Muscle of arm (tissue), 1 donor: ENCODE measurements at regions not wholly inside any gene's neighbourhood (a gene's known extent, or its start where the extent isn't known, plus 50 kb on each side); places are given as distances from the start of the nearest gene placed in this dataset.

ENCODE experiments used
- DNase-seq: peaks from one replicate; pipeline ENCODE4 v3.0.0-alpha.2; 2013

DNA sequence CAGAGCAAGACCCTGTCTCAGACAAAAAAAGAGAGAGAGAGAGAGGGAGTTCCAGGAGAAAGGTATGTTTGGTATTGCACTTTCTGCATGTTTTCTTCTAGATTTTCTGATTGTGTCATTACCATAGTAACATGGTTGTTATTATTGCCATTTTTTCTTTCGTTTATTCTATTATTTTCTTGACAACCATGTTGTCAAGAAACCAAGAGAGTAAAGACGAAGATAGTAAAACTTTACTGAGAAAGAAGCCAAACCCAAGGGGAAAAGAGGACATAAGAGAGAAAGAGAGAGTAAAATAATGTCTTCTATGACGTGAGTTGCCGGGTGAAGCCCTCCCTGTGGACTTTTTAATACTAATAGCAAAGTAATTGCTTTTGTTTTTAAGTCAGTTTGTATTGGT lies 1186.0 kb upstream of the SEL1L start:
- peak; percentile 35 for DNase-seq

DNA sequence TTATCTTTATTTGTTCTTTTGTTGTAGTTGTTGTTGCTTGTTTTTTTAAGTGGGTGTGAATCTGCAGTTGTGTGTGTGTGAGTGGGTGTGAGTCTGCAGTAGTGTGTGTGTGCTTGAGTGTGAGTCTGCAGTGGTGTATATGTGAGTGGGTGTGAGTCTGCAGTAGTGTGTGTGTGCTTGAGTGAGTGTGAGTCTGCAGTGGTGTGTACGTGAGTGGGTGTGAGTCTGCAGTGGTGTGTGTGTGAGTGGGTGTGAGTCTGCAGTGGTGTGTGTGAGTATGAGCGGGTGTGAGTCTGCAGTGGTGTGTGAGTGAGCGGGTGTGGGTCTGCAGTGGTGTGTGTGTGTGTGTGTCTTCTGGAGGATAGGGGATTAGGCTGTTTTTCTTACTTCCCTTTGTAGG lies 1186.8 kb upstream of the SEL1L start:
- no peak for DNase-seq

GRCh38 chr14:82720946-82721345 lies 1187.3 kb upstream of the SEL1L start:
- peak; percentile 37 for DNase-seq

GRCh38 chr14:82724316-82724715 lies 1190.7 kb upstream of the SEL1L start:
- DNase-seq = no peak

- DNase-seq = peak; percentile 37
Measured at GRCh38 chr14:82725213-82725612, 1191.6 kb upstream of the SEL1L start.

DNA sequence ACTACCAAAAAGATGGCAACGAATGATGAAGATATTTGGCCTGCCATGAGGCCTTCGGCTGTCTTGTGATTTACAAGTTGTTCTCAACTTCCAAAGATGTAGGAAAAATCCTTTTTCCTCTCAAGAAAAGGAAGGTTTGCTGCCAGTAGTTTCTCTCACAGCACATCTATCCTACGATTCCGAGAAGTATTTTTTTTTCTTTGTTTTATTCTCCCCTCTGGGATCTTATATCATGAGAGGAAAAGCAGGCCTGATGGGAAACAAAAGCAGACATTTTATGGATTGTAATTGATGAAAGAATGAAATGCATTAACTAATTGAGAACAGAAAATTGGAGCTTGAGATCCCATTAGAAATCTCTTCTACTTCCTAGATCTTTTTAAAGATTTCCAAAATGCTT lies 1197.9 kb upstream of the SEL1L start:
- peak; percentile 34 for DNase-seq

DNA sequence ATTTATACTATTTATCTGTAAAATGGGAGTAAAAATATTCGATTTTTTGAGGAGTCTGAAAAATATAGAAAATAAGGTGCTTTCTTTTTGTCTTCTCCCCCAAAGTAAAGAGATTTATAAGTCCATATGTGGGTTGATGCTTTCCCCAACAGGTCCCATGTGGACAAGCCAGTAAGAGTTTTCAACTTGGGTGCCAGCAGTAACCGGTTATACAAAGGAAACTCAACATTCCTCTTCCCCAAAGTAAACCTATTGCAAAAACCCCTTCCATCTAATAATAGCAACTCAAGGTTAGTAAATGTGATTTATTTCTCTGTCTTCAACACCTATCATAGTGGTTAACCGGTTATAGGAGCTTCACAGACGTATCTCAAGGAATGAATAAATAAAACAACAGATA lies 1206.9 kb upstream of the SEL1L start:
- no peak for DNase-seq

GRCh38 chr14:82755476-82755875 lies 1221.8 kb upstream of the SEL1L start:
- no peak for DNase-seq

DNA sequence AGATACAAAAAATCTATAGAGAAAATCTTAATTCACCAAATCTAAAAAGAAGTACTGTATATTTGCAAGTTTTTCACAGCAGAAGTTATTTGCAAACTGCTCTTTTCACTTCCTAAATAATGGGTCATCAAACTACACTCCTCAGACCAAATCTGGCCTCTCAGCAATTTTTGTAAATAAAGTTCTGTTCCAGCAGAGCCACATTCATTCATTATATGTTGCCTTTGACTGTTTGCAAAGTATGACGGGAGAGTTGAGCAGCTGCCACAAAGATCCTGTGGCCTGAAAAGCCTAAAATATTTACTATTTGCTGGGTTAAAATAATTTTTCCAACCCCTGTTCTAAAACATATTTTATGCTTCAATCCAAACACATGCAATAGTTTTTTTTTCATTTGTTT lies 1222.3 kb upstream of the SEL1L start:
- peak; percentile 73 for DNase-seq

GRCh38 chr14:82757776-82758175 lies 1224.1 kb upstream of the SEL1L start:
- no peak for DNase-seq

DNA sequence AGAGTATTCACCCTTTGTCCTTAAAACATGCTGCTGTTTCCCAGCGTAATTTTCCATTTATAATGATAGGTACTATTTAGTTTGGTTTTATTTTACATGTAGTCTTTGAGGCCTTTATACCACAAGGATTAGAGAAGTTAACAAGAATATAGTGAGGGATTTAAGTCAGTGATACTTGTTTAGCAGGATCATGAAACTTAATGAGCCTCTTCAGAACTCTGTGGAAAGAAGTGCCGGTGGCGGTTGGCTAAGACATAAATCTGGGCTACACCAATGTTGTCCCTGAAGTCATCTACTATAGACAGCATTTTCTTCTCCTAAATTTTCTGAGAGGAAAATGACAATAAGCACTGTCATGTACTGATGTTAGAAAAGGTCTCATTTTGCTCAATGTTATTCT lies 1226.0 kb upstream of the SEL1L start:
- DNase-seq = no peak

DNA sequence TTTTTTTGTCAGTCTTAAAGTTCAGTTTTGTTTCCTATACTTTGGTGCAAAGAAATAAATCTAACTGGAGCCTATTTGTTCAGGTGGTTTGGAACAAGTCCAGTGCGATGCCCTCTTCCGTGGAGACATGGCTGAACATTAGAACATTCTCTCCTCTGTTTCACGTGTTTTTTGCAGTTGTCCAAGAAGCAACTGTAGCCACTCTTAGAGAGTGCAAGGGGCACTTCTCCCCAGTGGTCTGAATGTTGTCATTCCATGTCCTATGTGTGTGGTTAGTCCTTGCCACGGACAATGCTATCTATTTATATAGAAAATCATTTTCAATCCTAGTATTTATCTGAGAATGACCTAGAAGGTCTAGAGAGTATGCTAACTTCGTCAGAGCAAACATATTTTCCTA lies 1232.5 kb upstream of the SEL1L start:
- no peak for DNase-seq

GRCh38 chr14:82766996-82767395 lies 1233.3 kb upstream of the SEL1L start:
- DNase-seq = peak; percentile 55

DNA sequence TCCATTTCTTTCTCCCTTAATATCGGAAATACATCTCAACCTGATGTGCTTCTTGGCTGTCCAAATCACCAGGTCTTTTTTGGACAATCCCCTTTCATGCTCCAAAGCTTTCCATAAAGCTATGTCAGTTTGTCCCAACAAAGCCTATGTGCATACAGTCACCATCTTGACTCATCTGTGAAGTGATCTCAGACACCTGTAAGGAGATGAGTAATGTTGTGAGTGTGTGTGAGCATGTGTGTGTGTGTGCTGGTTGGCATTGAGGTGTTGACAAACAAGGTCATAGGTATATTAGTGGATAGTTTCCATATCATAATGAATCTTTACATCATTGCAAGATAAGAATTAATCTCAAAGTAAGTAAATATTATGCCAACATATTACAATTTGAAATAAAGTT lies 1243.3 kb upstream of the SEL1L start:
- no peak for DNase-seq

- DNase-seq = peak; percentile 34
Measured at GRCh38 chr14:82778008-82778590, 1244.4 kb upstream of the SEL1L start.

DNA sequence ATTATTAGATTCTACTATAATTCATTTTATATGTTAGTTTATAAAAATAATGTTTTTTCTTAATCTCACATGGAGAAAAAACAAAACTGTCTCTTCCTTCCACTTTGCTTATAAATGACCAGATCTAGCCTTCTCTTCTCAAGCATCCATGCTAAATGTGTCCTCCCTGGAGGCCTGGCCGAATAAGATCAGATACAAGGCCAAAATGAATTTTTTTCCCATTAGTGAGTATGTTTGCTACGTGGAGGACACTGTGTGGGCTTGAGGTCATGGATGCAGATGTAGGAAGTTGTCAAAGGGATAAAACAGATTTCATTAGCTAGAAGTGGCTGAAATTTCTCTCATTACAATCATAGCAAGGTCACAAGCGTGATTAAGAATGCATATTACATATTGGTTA lies 1244.9 kb upstream of the SEL1L start:
- DNase-seq = peak; percentile 56

GRCh38 chr14:82779301-82779700 lies 1245.6 kb upstream of the SEL1L start:
- DNase-seq = no peak

GRCh38 chr14:82785756-82786482 lies 1252.3 kb upstream of the SEL1L start:
- no peak for DNase-seq

DNA sequence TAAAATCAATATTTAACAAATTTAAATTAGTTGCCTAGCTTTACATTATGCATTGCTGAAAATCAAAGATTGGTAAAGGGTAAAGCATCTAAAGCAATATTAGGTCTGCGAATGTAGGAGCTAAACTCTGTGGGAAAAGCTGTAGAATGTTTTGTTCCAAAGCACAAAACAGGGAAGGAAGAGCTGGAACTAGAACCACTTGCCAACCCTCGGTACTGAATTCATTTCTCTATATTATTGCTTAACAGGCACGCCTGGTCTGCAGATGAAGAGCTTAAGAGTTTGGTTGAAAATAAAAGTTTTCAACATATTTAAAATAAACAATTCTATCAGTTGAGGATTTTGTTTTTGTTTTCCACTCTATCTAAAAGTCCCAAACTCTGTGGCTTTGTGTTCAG lies 1252.8 kb upstream of the SEL1L start:
- DNase-seq = no peak

DNA sequence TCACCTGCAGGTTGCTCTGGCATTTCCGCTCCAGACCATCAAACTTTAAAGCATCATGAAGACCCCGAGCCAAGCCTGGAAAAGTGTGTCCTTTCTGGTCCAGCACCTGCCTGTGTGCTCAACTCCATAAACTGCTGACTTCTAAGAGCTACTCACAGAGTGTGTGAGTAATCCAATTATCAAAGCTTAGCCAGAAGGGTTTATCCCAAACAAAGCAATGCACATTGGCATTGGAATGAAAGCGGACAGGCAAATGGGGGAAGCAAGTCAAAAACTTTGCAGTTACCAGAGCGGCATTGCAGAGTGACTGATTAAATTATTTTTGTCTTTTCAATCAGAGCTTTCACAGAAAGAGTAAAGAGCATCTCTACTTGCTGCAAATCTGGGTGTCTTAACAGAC lies 1262.4 kb upstream of the SEL1L start:
- no peak for DNase-seq

- DNase-seq = no peak
Measured at GRCh38 chr14:82798276-82798675, 1264.6 kb upstream of the SEL1L start.

DNA sequence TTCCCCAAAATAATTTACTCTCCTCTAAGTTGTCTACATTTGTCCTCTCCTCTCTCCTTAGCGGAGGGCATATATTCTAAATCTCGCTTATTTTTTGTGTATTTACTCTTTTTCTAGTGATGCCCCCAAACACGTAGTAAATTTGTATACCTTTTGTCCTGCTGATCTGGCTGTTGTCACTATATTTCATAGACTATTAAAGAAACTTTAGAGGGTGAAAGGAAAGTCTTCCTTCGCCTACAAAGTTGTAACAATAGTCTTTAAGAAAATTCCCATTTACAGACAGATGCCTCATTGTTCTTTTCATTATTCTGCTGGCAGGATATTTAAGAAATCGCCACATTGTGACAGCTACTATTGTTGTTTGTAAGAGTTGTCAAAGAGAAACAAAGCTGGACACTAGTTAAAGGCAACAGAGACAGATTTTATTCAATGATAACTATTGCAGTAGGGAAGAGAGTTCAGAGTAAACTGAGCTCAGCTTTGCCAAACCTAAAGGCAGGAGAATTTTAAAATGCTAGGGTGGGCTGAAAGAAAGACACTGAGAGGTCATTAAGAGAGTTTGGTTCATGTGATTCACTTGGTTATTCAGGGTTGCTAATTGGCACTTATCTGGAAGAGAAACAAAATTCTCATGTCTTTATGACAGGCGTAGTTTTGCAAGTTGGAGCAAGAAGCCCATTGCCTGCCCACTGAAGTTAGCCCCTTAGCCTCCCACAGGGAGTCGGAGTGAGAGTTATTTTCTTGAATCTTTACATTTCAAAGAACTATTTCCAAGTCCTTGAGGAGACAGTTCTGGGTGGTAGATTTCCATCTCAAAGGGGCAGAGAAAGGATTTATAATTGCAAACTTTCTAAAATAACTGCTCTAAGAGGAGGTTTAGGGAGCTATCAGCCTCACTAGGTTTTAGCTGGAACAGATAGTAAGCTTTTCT lies 1272.5 kb upstream of the SEL1L start:
- DNase-seq = no peak

DNA sequence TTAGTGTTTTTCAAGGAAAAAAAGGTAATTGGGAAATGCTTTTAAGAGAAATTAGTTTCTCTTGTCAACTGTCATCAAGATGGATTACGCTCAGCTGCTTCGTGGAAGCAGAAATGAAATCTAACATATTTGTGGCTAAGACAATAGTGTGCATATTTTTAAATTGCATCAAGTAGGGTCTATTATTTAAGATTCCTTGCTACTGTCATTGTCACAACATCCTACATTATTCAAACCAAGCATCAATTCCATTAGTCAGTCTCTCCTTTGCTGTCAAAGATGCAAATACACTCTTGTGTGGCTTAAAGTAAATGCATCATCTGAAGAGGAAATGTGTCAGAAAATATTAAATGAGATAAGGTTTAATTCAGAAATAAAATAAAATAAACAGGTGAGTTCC lies 1277.6 kb upstream of the SEL1L start:
- no peak for DNase-seq
